Left ventricle myocardium inferior (tissue), 1 donor: ENCODE measurements at regions not wholly inside any gene's neighbourhood (a gene's known extent, or its start where the extent isn't known, plus 50 kb on each side); places are given as distances from the start of the nearest gene placed in this dataset.

ENCODE experiments used
- DNase-seq: peaks from one replicate; pipeline ENCODE4 v3.0.0-alpha.2; 2020
- H3K27ac ChIP-seq: fragments of 200-600 bp; replicated peaks from 2 replicates; pipeline ENCODE4 v1.8.0; 2021
- H3K27me3 ChIP-seq: fragments of 200-600 bp; 2 replicates; pipeline ENCODE4 v1.8.0; 2021; ENCODE audit warnings: low read depth
- H3K36me3 ChIP-seq: fragments of 200-600 bp; 2 replicates; pipeline ENCODE4 v1.8.0; 2021
- H3K4me1 ChIP-seq: fragments of 200-600 bp; 2 replicates; pipeline ENCODE4 v1.8.0; 2021
- H3K4me3 ChIP-seq: fragments of 200-600 bp; 2 replicates; pipeline ENCODE4 v1.8.0; 2021; ENCODE audit warnings: mild to moderate bottlenecking, moderate library complexity
- H3K9me3 ChIP-seq: fragments of 200-600 bp; replicated peaks from 2 replicates; pipeline ENCODE4 v1.8.0; 2021
- intact Hi-C: fragments of 100-400 bp; cut with micrococcal nuclease; formaldehyde crosslinking; loops from one replicate; pipeline ENCODE4 v1.11.0; 2022
- TF ChIP-seq, protein P1 (sequence below): fragments of 200-600 bp; IDR thresholded peaks from 2 replicates; pipeline ENCODE4 v1.8.0; 2021; ENCODE audit warnings: antibody characterized with exemption, mild to moderate bottlenecking, borderline replicate concordance
- donor health status: DM: no; HTN: yes; CAD: no; lungs with severe emphysema.

- intact Hi-C loops: no loop called here
- Histone ChIP-seq H3K4me1 (peaks cover 33% of the 10 kb centered on the region), H3K36me3 (no peaks in the 10 kb centered on the region), H3K27ac (peak overlapping the region; percentile 64), H3K9me3 (no peaks in the 10 kb centered on the region), H3K27me3 (no peaks in the 10 kb centered on the region), H3K4me3 (no peak overlapping the region)
- TF ChIP-seq, protein P1, sequence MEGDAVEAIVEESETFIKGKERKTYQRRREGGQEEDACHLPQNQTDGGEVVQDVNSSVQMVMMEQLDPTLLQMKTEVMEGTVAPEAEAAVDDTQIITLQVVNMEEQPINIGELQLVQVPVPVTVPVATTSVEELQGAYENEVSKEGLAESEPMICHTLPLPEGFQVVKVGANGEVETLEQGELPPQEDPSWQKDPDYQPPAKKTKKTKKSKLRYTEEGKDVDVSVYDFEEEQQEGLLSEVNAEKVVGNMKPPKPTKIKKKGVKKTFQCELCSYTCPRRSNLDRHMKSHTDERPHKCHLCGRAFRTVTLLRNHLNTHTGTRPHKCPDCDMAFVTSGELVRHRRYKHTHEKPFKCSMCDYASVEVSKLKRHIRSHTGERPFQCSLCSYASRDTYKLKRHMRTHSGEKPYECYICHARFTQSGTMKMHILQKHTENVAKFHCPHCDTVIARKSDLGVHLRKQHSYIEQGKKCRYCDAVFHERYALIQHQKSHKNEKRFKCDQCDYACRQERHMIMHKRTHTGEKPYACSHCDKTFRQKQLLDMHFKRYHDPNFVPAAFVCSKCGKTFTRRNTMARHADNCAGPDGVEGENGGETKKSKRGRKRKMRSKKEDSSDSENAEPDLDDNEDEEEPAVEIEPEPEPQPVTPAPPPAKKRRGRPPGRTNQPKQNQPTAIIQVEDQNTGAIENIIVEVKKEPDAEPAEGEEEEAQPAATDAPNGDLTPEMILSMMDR: no peak
- no peak for DNase-seq
Observed at GRCh38 chr9:129400971-129401622, 219.8 kb downstream of the C9orf50 start.

- TF ChIP-seq, protein P1: no peak
- DNase-seq: peak; percentile 13
- intact Hi-C loops: no loop called here
- no peaks in the 10 kb centered on the region for H3K36me3 ChIP-seq
- no peaks in the 10 kb centered on the region for H3K9me3 ChIP-seq
- H3K27me3 ChIP-seq: no peaks in the 10 kb centered on the region
- H3K4me1 ChIP-seq: peaks cover 32% of the 10 kb centered on the region
- no peak overlapping the region for H3K4me3 ChIP-seq
- peak overlapping the region; percentile 64 for H3K27ac ChIP-seq
Observed at GRCh38 chr9:129400001-129400970, 220.6 kb downstream of the C9orf50 start.

GRCh38 chr9:129399634-129399990 is 221.3 kb downstream of the C9orf50 start:
- H3K9me3 ChIP-seq: no peaks in the 10 kb centered on the region
- TF ChIP-seq, protein P1: no peak
- no peak for DNase-seq
- H3K4me3 ChIP-seq: no peak overlapping the region
- peak overlapping the region; percentile 12 for H3K27ac ChIP-seq
- no peaks in the 10 kb centered on the region for H3K27me3 ChIP-seq
- intact Hi-C loops: no loop called here
- peaks cover 32% of the 10 kb centered on the region for H3K4me1 ChIP-seq
- H3K36me3 ChIP-seq: no peaks in the 10 kb centered on the region

- intact Hi-C loops: no loop called here
- H3K27me3 ChIP-seq: no peaks in the 10 kb centered on the region
- peak; percentile 12 for DNase-seq
- no peaks in the 10 kb centered on the region for H3K36me3 ChIP-seq
- peak overlapping the region; percentile 12 for H3K27ac ChIP-seq
- H3K9me3 ChIP-seq: no peaks in the 10 kb centered on the region
- no peak overlapping the region for H3K4me3 ChIP-seq
- peaks cover 28% of the 10 kb centered on the region for H3K4me1 ChIP-seq
- TF ChIP-seq, protein P1: no peak
Observed at GRCh38 chr9:129398961-129399633, 221.0 kb upstream of the IER5L start.

- H3K4me1 ChIP-seq: peaks cover 22% of the 10 kb centered on the region
- TF ChIP-seq, protein P1: no peak
- intact Hi-C loops: no loop called here
- no peaks in the 10 kb centered on the region for H3K9me3 ChIP-seq
- H3K27ac ChIP-seq: no peak overlapping the region
- peak; percentile 4 for DNase-seq
- H3K36me3 ChIP-seq: no peaks in the 10 kb centered on the region
- no peaks in the 10 kb centered on the region for H3K27me3 ChIP-seq
- H3K4me3 ChIP-seq: no peak overlapping the region
Observed at GRCh38 chr9:129398101-129398960, 220.3 kb upstream of the IER5L start.
